ENCODE measurements at regions not wholly inside any gene's neighbourhood (a gene's known extent, or its start where the extent isn't known, plus 50 kb on each side); places are given as distances from the start of the nearest gene placed in this dataset.

- Histone ChIP-seq H3K27ac (ENCODE audit: low read length) (no peak overlapping the region), H3K9me3 (ENCODE audit: control insufficient read depth, insufficient read depth, low read length) (no peaks in the 10 kb centered on the region), H3K4me3 (ENCODE audit: low read length) (no peak overlapping the region), H3K27me3 (ENCODE audit: control insufficient read depth, insufficient read depth, low read length) (no peaks in the 10 kb centered on the region), H3K4me1 (ENCODE audit: control insufficient read depth, insufficient read depth, low read length) (no peaks in the 10 kb centered on the region), H3K36me3 (ENCODE audit: control insufficient read depth, insufficient read depth, low read length) (no peaks in the 10 kb centered on the region)
- no CpG with 5 or more reads among the region's 10 CpGs for WGBS (ENCODE audit: insufficient coverage, insufficient read length)
- DNase-seq (ENCODE audit: low read depth, low spot score): no peak
These were observed 810.9 kb downstream of the NSUN3 start for GRCh38 chr3:94873751-94874150.

- no peaks in the 10 kb centered on the region for H3K36me3 ChIP-seq (ENCODE audit: control insufficient read depth, insufficient read depth, low read length)
- no peak overlapping the region for H3K27ac ChIP-seq (ENCODE audit: low read length)
- no peaks in the 10 kb centered on the region for H3K9me3 ChIP-seq (ENCODE audit: control insufficient read depth, insufficient read depth, low read length)
- H3K4me3 ChIP-seq (ENCODE audit: low read length): no peak overlapping the region
- no peaks in the 10 kb centered on the region for H3K27me3 ChIP-seq (ENCODE audit: control insufficient read depth, insufficient read depth, low read length)
- no peak for DNase-seq (ENCODE audit: low read depth, low spot score)
- no peaks in the 10 kb centered on the region for H3K4me1 ChIP-seq (ENCODE audit: control insufficient read depth, insufficient read depth, low read length)
- no CpG with 5 or more reads among the region's 1 CpG for WGBS (ENCODE audit: insufficient coverage, insufficient read length)
These were observed 812.3 kb downstream of the NSUN3 start for GRCh38 chr3:94875149-94875548.

- Histone ChIP-seq H3K4me3 (ENCODE audit: low read length) (no peak overlapping the region), H3K36me3 (ENCODE audit: control insufficient read depth, insufficient read depth, low read length) (no peaks in the 10 kb centered on the region), H3K9me3 (ENCODE audit: control insufficient read depth, insufficient read depth, low read length) (no peaks in the 10 kb centered on the region), H3K27ac (ENCODE audit: low read length) (no peak overlapping the region), H3K27me3 (ENCODE audit: control insufficient read depth, insufficient read depth, low read length) (no peaks in the 10 kb centered on the region), H3K4me1 (ENCODE audit: control insufficient read depth, insufficient read depth, low read length) (no peaks in the 10 kb centered on the region)
- WGBS (ENCODE audit: insufficient coverage, insufficient read length): no CpG with 5 or more reads among the region's 3 CpGs
- DNase-seq (ENCODE audit: low read depth, low spot score): no peak
These were observed 824.2 kb downstream of the NSUN3 start for GRCh38 chr3:94887065-94887464.

- no peaks in the 10 kb centered on the region for H3K27me3 ChIP-seq (ENCODE audit: control insufficient read depth, insufficient read depth, low read length)
- no peaks in the 10 kb centered on the region for H3K9me3 ChIP-seq (ENCODE audit: control insufficient read depth, insufficient read depth, low read length)
- H3K27ac ChIP-seq (ENCODE audit: low read length): no peak overlapping the region
- no peaks in the 10 kb centered on the region for H3K4me1 ChIP-seq (ENCODE audit: control insufficient read depth, insufficient read depth, low read length)
- no peak for DNase-seq (ENCODE audit: low read depth, low spot score)
- no peaks in the 10 kb centered on the region for H3K36me3 ChIP-seq (ENCODE audit: control insufficient read depth, insufficient read depth, low read length)
- no peak overlapping the region for H3K4me3 ChIP-seq (ENCODE audit: low read length)
These were observed 834.1 kb downstream of the NSUN3 start for GRCh38 chr3:94896994-94897393.

GRCh38 chr3:94904156-94904674 lies 841.4 kb downstream of the NSUN3 start:
- no CpG with 5 or more reads among the region's 2 CpGs for WGBS (ENCODE audit: insufficient coverage, insufficient read length)
- no peaks in the 10 kb centered on the region for H3K9me3 ChIP-seq (ENCODE audit: control insufficient read depth, insufficient read depth, low read length)
- DNase-seq (ENCODE audit: low read depth, low spot score): no peak
- H3K4me3 ChIP-seq (ENCODE audit: low read length): no peak overlapping the region
- no peaks in the 10 kb centered on the region for H3K4me1 ChIP-seq (ENCODE audit: control insufficient read depth, insufficient read depth, low read length)
- H3K36me3 ChIP-seq (ENCODE audit: control insufficient read depth, insufficient read depth, low read length): no peaks in the 10 kb centered on the region
- H3K27me3 ChIP-seq (ENCODE audit: control insufficient read depth, insufficient read depth, low read length): no peaks in the 10 kb centered on the region
- H3K27ac ChIP-seq (ENCODE audit: low read length): no peak overlapping the region

GRCh38 chr3:94909726-94910125 lies 846.9 kb downstream of the NSUN3 start:
- DNase-seq (ENCODE audit: low read depth, low spot score): no peak
- no peaks in the 10 kb centered on the region for H3K36me3 ChIP-seq (ENCODE audit: control insufficient read depth, insufficient read depth, low read length)
- H3K9me3 ChIP-seq (ENCODE audit: control insufficient read depth, insufficient read depth, low read length): no peaks in the 10 kb centered on the region
- H3K27me3 ChIP-seq (ENCODE audit: control insufficient read depth, insufficient read depth, low read length): no peaks in the 10 kb centered on the region
- no peak overlapping the region for H3K27ac ChIP-seq (ENCODE audit: low read length)
- H3K4me3 ChIP-seq (ENCODE audit: low read length): no peak overlapping the region
- no peaks in the 10 kb centered on the region for H3K4me1 ChIP-seq (ENCODE audit: control insufficient read depth, insufficient read depth, low read length)
- no CpG with 5 or more reads among the region's 2 CpGs for WGBS (ENCODE audit: insufficient coverage, insufficient read length)

- Histone ChIP-seq H3K27me3 (ENCODE audit: control insufficient read depth, insufficient read depth, low read length) (no peaks in the 10 kb centered on the region), H3K27ac (ENCODE audit: low read length) (no peak overlapping the region), H3K36me3 (ENCODE audit: control insufficient read depth, insufficient read depth, low read length) (no peaks in the 10 kb centered on the region), H3K4me1 (ENCODE audit: control insufficient read depth, insufficient read depth, low read length) (no peaks in the 10 kb centered on the region), H3K4me3 (ENCODE audit: low read length) (no peak overlapping the region), H3K9me3 (ENCODE audit: control insufficient read depth, insufficient read depth, low read length) (no peaks in the 10 kb centered on the region)
- WGBS (ENCODE audit: insufficient coverage, insufficient read length): no CpG with 5 or more reads among the region's 3 CpGs
- DNase-seq (ENCODE audit: low read depth, low spot score): no peak
These were observed 849.8 kb downstream of the NSUN3 start for GRCh38 chr3:94912656-94913055.

- H3K9me3 ChIP-seq (ENCODE audit: control insufficient read depth, insufficient read depth, low read length): no peaks in the 10 kb centered on the region
- no peaks in the 10 kb centered on the region for H3K4me1 ChIP-seq (ENCODE audit: control insufficient read depth, insufficient read depth, low read length)
- no CpG with 5 or more reads among the region's 8 CpGs for WGBS (ENCODE audit: insufficient coverage, insufficient read length)
- H3K27me3 ChIP-seq (ENCODE audit: control insufficient read depth, insufficient read depth, low read length): no peaks in the 10 kb centered on the region
- no peaks in the 10 kb centered on the region for H3K36me3 ChIP-seq (ENCODE audit: control insufficient read depth, insufficient read depth, low read length)
- H3K4me3 ChIP-seq (ENCODE audit: low read length): no peak overlapping the region
- H3K27ac ChIP-seq (ENCODE audit: low read length): no peak overlapping the region
- DNase-seq (ENCODE audit: low read depth, low spot score): no peak
These were observed 864.3 kb downstream of the NSUN3 start for GRCh38 chr3:94927175-94927574.

- H3K4me1 ChIP-seq (ENCODE audit: control insufficient read depth, insufficient read depth, low read length): no peaks in the 10 kb centered on the region
- no CpG with 5 or more reads among the region's 4 CpGs for WGBS (ENCODE audit: insufficient coverage, insufficient read length)
- H3K36me3 ChIP-seq (ENCODE audit: control insufficient read depth, insufficient read depth, low read length): no peaks in the 10 kb centered on the region
- no peak overlapping the region for H3K27ac ChIP-seq (ENCODE audit: low read length)
- no peak for DNase-seq (ENCODE audit: low read depth, low spot score)
- H3K27me3 ChIP-seq (ENCODE audit: control insufficient read depth, insufficient read depth, low read length): no peaks in the 10 kb centered on the region
- no peak overlapping the region for H3K4me3 ChIP-seq (ENCODE audit: low read length)
- no peaks in the 10 kb centered on the region for H3K9me3 ChIP-seq (ENCODE audit: control insufficient read depth, insufficient read depth, low read length)
These were observed 866.1 kb downstream of the NSUN3 start for GRCh38 chr3:94928921-94929320.

- H3K36me3 ChIP-seq (ENCODE audit: control insufficient read depth, insufficient read depth, low read length): no peaks in the 10 kb centered on the region
- no peak overlapping the region for H3K4me3 ChIP-seq (ENCODE audit: low read length)
- H3K27me3 ChIP-seq (ENCODE audit: control insufficient read depth, insufficient read depth, low read length): no peaks in the 10 kb centered on the region
- H3K9me3 ChIP-seq (ENCODE audit: control insufficient read depth, insufficient read depth, low read length): no peaks in the 10 kb centered on the region
- H3K27ac ChIP-seq (ENCODE audit: low read length): no peak overlapping the region
- DNase-seq (ENCODE audit: low read depth, low spot score): no peak
- WGBS (ENCODE audit: insufficient coverage, insufficient read length): no CpG with 5 or more reads among the region's 5 CpGs
- H3K4me1 ChIP-seq (ENCODE audit: control insufficient read depth, insufficient read depth, low read length): no peaks in the 10 kb centered on the region
These were observed 873.1 kb downstream of the NSUN3 start for GRCh38 chr3:94935738-94936580.

GRCh38 chr3:94937980-94938379 lies 875.1 kb downstream of the NSUN3 start:
- no CpG with 5 or more reads among the region's 34 CpGs for WGBS (ENCODE audit: insufficient coverage, insufficient read length)
- Histone ChIP-seq H3K27ac (ENCODE audit: low read length) (no peak overlapping the region), H3K4me3 (ENCODE audit: low read length) (no peak overlapping the region), H3K36me3 (ENCODE audit: control insufficient read depth, insufficient read depth, low read length) (no peaks in the 10 kb centered on the region), H3K4me1 (ENCODE audit: control insufficient read depth, insufficient read depth, low read length) (no peaks in the 10 kb centered on the region), H3K9me3 (ENCODE audit: control insufficient read depth, insufficient read depth, low read length) (no peaks in the 10 kb centered on the region), H3K27me3 (ENCODE audit: control insufficient read depth, insufficient read depth, low read length) (no peaks in the 10 kb centered on the region)
- DNase-seq (ENCODE audit: low read depth, low spot score): no peak

Measured in iPS DF 6.9 (cell line).